Spleen (tissue), 7 donors: ENCODE measurements at regions not wholly inside any gene's neighbourhood (a gene's known extent, or its start where the extent isn't known, plus 50 kb on each side); places are given as distances from the start of the nearest gene placed in this dataset.

Source experiments
- CTCF ChIP-seq, 11 experiments: fragments of 200-600 bp in 7 of 11; fragments of 450-650 bp in 4 of 11; sonication (generic) in 4 of 11; IDR thresholded peaks in 8 of 11; conservative IDR thresholded peaks in 3 of 11; 1 replicate in 7 of 11; 2 replicates in 4 of 11; pipeline versions ENCODE4 v1.4.0 to v1.8.0; 2016 to 2021; ENCODE audit warnings: antibody characterized with exemption in 11 of 11, inconsistent platforms in 4 of 11, mild to moderate bottlenecking in 1 of 11
- POLR2A ChIP-seq, 3 donors: fragments of 450-650 bp; IDR thresholded peaks; one replicate each; pipeline ENCODE4 v1.5.1; 2017; ENCODE audit warnings: antibody characterized with exemption in 3 of 3, mild to moderate bottlenecking in 1 of 3
- donor health status: DM: no; HTN: no; CAD: no; lungs with moderate emphysema.
- donor health status: DM: no; HTN: no; CAD: no.
- donor health status: DM: no; HTN: no; CAD: no.

DNA sequence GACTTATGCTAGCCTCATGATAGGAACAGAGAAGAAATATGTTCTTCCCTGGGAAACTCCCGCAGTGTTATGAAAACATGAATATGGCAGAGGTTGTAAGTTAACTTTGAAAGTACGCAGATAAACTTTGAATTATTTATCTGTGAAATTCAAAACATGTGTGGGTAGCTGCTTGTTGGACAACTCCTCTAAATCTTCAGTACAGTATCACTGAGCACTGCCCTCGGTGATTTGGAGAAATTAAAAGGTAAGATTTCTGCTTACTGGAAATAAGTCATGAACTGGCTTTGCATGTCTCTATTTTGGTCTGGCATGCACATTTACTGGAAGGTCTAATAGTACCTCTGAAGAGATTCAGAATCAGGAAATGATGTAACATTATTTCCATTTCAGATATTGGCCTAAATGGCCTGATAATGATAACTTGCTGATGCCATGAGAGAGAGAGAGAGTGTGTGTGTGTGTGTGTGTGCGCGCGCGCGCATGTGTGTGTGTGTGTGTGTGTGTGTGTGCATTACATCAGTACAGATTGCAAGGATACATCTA lies 1441.9 kb upstream of the FLRT2 start:
- no peak for TF ChIP-seq CTCF (IDR thresholded peaks at IDR 0.05 in 8 of 11, conservative IDR thresholded peaks at IDR 0.05 in 3 of 11)
- no peak for TF ChIP-seq POLR2A (IDR thresholded peaks at IDR 0.05)
